ENCODE measurements at regions not wholly inside any gene's neighbourhood (a gene's known extent, or its start where the extent isn't known, plus 50 kb on each side); places are given as distances from the start of the nearest gene placed in this dataset.

DNA sequence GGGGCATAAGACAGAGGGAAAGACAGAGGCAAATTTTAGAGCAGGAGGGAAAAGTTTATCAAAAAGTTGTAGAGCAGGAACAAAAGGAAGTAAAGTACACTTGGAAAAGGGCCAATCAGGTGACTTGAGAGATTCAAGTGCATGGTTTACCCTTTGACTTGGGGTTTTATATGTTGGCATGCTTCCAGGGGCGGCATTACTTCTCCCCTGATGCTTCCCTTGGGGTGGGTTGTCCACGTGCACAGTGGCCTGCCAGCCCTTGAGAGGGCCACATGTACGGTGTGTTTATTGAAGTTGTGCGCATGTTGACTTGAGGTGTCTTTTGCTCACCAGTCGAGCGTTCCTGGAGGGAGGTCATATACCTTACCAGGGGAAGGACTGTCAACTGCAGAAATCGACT lies 259.5 kb upstream of the JARID2 start:
- TF ChIP-seq POLR2A (IDR thresholded peaks at IDR 0.05) (no peak), CTCF (IDR thresholded peaks at IDR 0.05) (no peak)
